ENCODE measurements at regions not wholly inside any gene's neighbourhood (a gene's known extent, or its start where the extent isn't known, plus 50 kb on each side); places are given as distances from the start of the nearest gene placed in this dataset.

GRCh38 chr17:17421346-17422216, 55.2 kb upstream of the MED9 start:
- no peak for TF ChIP-seq CTCF (conservative IDR thresholded peaks at IDR 0.05; ENCODE audit: low read depth, low read length)
- DNase-seq (ENCODE audit: low read depth) = no peak
- H3K4me3 ChIP-seq (ENCODE audit: low read depth, low read length) = no peak overlapping the region

GRCh38 chr17:17422217-17422610, 54.6 kb upstream of the MED9 start:
- no peak for DNase-seq (ENCODE audit: low read depth)
- no peak for TF ChIP-seq CTCF (conservative IDR thresholded peaks at IDR 0.05; ENCODE audit: low read depth, low read length)
- H3K4me3 ChIP-seq (ENCODE audit: low read depth, low read length) = no peak overlapping the region

- TF ChIP-seq CTCF (conservative IDR thresholded peaks at IDR 0.05; ENCODE audit: low read depth, low read length) = no peak
- DNase-seq (ENCODE audit: low read depth) = no peak
Measured at GRCh38 chr17:17422641-17423040, 54.2 kb upstream of the MED9 start.

GRCh38 chr17:17423656-17424055, 53.1 kb upstream of the MED9 start:
- DNase-seq (ENCODE audit: low read depth) = no peak
- H3K4me3 ChIP-seq (ENCODE audit: low read depth, low read length) = no peak overlapping the region
- no peak for TF ChIP-seq CTCF (conservative IDR thresholded peaks at IDR 0.05; ENCODE audit: low read depth, low read length)

More at GRCh38 chr17:17422641-17423040, 54.2 kb upstream of the MED9 start:
- no peak overlapping the region for H3K4me3 ChIP-seq (ENCODE audit: low read depth, low read length)

GRCh38 chr17:17424552-17424951, 52.2 kb upstream of the MED9 start:
- DNase-seq (ENCODE audit: low read depth) = no peak
- TF ChIP-seq CTCF (conservative IDR thresholded peaks at IDR 0.05; ENCODE audit: low read depth, low read length) = no peak
- H3K4me3 ChIP-seq (ENCODE audit: low read depth, low read length) = no peak overlapping the region

GRCh38 chr17:17425005-17425404, 51.8 kb upstream of the MED9 start:
- no peak for TF ChIP-seq CTCF (conservative IDR thresholded peaks at IDR 0.05; ENCODE audit: low read depth, low read length)
- no peak overlapping the region for H3K4me3 ChIP-seq (ENCODE audit: low read depth, low read length)
- DNase-seq (ENCODE audit: low read depth) = no peak

GRCh38 chr17:17425591-17425990, 51.2 kb upstream of the MED9 start:
- H3K4me3 ChIP-seq (ENCODE audit: low read depth, low read length) = no peak overlapping the region
- no peak for TF ChIP-seq CTCF (conservative IDR thresholded peaks at IDR 0.05; ENCODE audit: low read depth, low read length)
- DNase-seq (ENCODE audit: low read depth) = no peak
